Parathyroid adenoma (tissue), 2 donors: ENCODE measurements at regions not wholly inside any gene's neighbourhood (a gene's known extent, or its start where the extent isn't known, plus 50 kb on each side); places are given as distances from the start of the nearest gene placed in this dataset.

Experiments used
- H2AFZ ChIP-seq: fragments of 300-600 bp; sonication (generic); one replicate; pipeline ENCODE4 v1.7.0; 2017; ENCODE audit warnings: antibody characterized with exemption, mild to moderate bottlenecking
- H3K27ac ChIP-seq: fragments of 300-600 bp; sonication (generic); one replicate; pipeline ENCODE4 v1.7.0; 2017
- H3K27me3 ChIP-seq: fragments of 300-600 bp; sonication (generic); one replicate; pipeline ENCODE4 v1.7.0; 2017; ENCODE audit warnings: low read length; ENCODE audit not compliant: control insufficient read depth, insufficient read depth
- H3K36me3 ChIP-seq: fragments of 300-600 bp; sonication (generic); one replicate; pipeline ENCODE4 v1.7.0; 2017; ENCODE audit warnings: low read length; ENCODE audit not compliant: control insufficient read depth, insufficient read depth
- H3K4me1 ChIP-seq: fragments of 300-600 bp; sonication (generic); one replicate; pipeline ENCODE4 v1.7.0; 2017; ENCODE audit warnings: control low read depth
- H3K4me2 ChIP-seq: fragments of 300-600 bp; sonication (generic); one replicate; pipeline ENCODE4 v1.7.0; 2017; ENCODE audit warnings: low read length
- H3K4me3 ChIP-seq: fragments of 300-600 bp; sonication (generic); one replicate; pipeline ENCODE4 v1.7.0; 2017; ENCODE audit warnings: low read depth, low read length
- H3K79me2 ChIP-seq: fragments of 300-600 bp; sonication (generic); one replicate; pipeline ENCODE4 v1.7.0; 2017; ENCODE audit warnings: control low read depth
- H3K9ac ChIP-seq: fragments of 300-600 bp; sonication (generic); one replicate; pipeline ENCODE4 v1.7.0; 2017; ENCODE audit warnings: mild to moderate bottlenecking
- H3K9me3 ChIP-seq: fragments of 300-600 bp; sonication (generic); one replicate; pipeline ENCODE4 v1.7.0; 2017; ENCODE audit warnings: low read length; ENCODE audit not compliant: control insufficient read depth
- CTCF ChIP-seq: fragments of 300-600 bp; sonication (generic); IDR thresholded peaks from one replicate; pipeline ENCODE4 v1.7.0; 2017; ENCODE audit warnings: antibody characterized with exemption, mild to moderate bottlenecking
- donor health status: primary hyperparathyroidism.

- Histone ChIP-seq H3K9ac (no peak overlapping the region), H3K9me3 (no peaks in the 10 kb centered on the region), H3K4me3 (no peak overlapping the region), H3K4me2 (no peak overlapping the region), H3K79me2 (no peaks in the 10 kb centered on the region), H3K36me3 (no peaks in the 10 kb centered on the region), H3K27ac (no peak overlapping the region), H3K27me3 (no peaks in the 10 kb centered on the region), H2AFZ (no peak overlapping the region), H3K4me1 (no peaks in the 10 kb centered on the region)
- no peak for TF ChIP-seq CTCF
Measured at GRCh38 chr4:125765941-125766340, 451.2 kb downstream of the FAT4 start.

DNA sequence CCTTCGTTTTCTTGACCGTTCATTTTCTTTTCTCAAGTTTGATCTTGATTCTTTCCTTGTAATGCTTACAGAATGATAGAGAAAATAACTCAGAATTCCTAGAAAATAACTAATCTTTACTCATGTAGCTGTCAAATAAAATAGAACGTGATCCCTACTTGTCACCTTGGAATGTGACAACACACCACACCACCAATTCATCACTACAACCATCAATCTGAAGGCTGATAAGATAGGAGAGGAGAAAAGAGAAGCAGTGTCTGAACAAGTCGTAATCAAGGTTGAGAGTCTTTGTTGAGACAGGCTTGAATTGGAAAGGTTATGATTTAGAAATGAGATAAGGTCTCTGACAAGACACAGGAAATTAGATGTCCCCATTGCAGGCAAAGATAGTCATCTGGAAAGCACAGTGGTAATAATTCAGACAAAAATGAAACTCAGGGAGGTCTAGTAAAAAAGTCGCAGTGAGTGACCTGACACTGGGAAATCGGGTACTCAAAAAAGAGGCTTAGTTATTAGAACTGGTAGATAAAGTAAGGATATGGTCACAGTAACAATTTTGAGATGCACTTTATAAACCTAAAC lies 456.2 kb downstream of the FAT4 start:
- no peaks in the 10 kb centered on the region for H3K9me3 ChIP-seq
- H3K27me3 ChIP-seq, result no peaks in the 10 kb centered on the region
- no peak overlapping the region for H2AFZ ChIP-seq
- no peak for TF ChIP-seq CTCF
- H3K79me2 ChIP-seq, result no peaks in the 10 kb centered on the region
- H3K4me2 ChIP-seq, result peak overlapping the region; percentile 43
- no peaks in the 10 kb centered on the region for H3K4me1 ChIP-seq
- H3K36me3 ChIP-seq, result no peaks in the 10 kb centered on the region
- no peak overlapping the region for H3K9ac ChIP-seq
- no peak overlapping the region for H3K27ac ChIP-seq
- no peak overlapping the region for H3K4me3 ChIP-seq

GRCh38 chr4:125772680-125773079 lies 457.9 kb downstream of the FAT4 start:
- Histone ChIP-seq H3K4me2 (no peak overlapping the region), H3K27me3 (no peaks in the 10 kb centered on the region), H3K9ac (no peak overlapping the region), H3K9me3 (no peaks in the 10 kb centered on the region), H3K4me3 (no peak overlapping the region), H3K79me2 (no peaks in the 10 kb centered on the region), H3K27ac (no peak overlapping the region), H3K36me3 (no peaks in the 10 kb centered on the region), H2AFZ (no peak overlapping the region), H3K4me1 (no peaks in the 10 kb centered on the region)
- no peak for TF ChIP-seq CTCF

GRCh38 chr4:125773502-125773901 lies 458.7 kb downstream of the FAT4 start:
- Histone ChIP-seq H2AFZ (no peak overlapping the region), H3K4me1 (no peaks in the 10 kb centered on the region), H3K9ac (no peak overlapping the region), H3K36me3 (no peaks in the 10 kb centered on the region), H3K79me2 (no peaks in the 10 kb centered on the region), H3K4me3 (no peak overlapping the region), H3K27me3 (no peaks in the 10 kb centered on the region), H3K9me3 (no peaks in the 10 kb centered on the region), H3K27ac (no peak overlapping the region), H3K4me2 (no peak overlapping the region)
- TF ChIP-seq CTCF, result no peak

DNA sequence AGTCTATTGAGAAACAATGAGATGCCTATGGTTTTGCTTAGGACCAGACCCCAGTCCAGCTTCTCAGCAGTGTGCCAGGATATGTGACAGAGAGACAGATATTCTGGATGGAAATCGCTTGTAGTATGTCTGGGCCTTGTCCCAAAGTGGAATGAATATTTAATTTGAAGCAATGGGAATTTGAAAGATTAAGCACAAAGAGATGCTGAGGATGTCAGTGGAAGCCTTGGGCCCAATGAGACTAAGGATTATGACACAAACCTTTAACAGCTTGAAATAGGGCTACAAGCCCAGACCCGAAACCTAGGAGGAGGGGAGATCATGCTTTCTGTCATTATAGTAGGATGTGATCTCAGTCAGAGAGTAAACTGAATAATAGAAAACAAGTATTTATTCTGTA lies 459.2 kb downstream of the FAT4 start:
- Histone ChIP-seq H3K79me2 (no peaks in the 10 kb centered on the region), H3K36me3 (no peaks in the 10 kb centered on the region), H2AFZ (no peak overlapping the region), H3K27ac (no peak overlapping the region), H3K9me3 (no peaks in the 10 kb centered on the region), H3K4me3 (no peak overlapping the region), H3K4me1 (no peaks in the 10 kb centered on the region), H3K4me2 (no peak overlapping the region), H3K27me3 (no peaks in the 10 kb centered on the region), H3K9ac (no peak overlapping the region)
- no peak for TF ChIP-seq CTCF
